ENCODE measurements at regions not wholly inside any gene's neighbourhood (a gene's known extent, or its start where the extent isn't known, plus 50 kb on each side); places are given as distances from the start of the nearest gene placed in this dataset.

DNA sequence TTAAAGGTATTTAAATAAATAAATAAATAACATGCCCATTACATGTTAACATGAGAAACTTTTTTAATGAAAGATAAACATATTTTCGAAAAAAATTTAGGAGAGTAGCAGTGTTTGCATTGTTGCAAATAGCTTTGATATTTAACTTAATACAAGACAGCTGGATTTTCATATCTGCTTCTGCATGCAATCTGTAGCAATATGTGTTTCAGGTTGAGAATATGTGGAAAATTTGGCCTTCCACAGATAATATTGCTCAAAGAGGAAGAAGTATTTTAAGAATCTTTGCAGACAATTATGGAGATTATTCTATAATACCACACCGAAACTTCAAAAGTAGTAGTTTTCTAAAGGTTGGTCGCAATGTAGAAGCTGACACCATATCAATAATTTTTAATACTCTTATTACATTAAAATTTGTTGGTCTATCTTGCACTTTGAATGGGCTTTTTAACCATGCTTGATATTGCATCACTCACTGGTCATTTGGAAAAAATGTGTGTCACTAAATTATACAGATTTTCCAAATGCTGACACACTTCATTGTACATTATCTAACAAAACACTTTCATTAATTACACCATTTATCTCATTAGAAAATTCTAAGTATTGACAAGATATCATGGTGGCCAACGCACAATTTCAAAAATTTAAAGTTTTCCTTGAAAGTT lies 229.8 kb upstream of the HDAC9 start:
- no peak for DNase-seq (ENCODE audit: low read depth)
- no peak for TF ChIP-seq CTCF (conservative IDR thresholded peaks at IDR 0.05; ENCODE audit: control insufficient read depth, insufficient read depth, low read depth, low read length)
- H3K4me3 ChIP-seq (ENCODE audit: control insufficient read depth, low read depth, low read length): no peak overlapping the region

DNA sequence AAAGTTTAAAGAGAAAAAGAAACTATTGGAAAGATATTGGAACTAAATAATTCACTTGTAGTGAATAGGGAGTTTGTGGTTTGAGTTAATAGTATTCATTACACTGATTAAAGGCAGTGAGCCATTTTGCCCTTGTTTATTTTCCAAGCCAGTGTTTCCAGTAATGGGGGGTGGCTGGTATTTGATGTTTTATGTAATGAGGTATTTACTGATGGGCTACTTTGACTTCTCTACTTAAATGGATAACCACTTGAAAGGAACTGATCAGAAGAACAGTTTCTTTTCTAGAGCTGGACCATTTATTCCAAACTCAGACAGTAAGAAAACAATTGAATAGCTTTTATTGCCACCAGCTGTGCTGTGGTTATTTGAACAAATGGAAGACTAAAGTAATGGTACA lies 227.0 kb upstream of the HDAC9 start:
- TF ChIP-seq CTCF (conservative IDR thresholded peaks at IDR 0.05; ENCODE audit: control insufficient read depth, insufficient read depth, low read depth, low read length): no peak
- H3K4me3 ChIP-seq (ENCODE audit: control insufficient read depth, low read depth, low read length): no peak overlapping the region
- no peak for DNase-seq (ENCODE audit: low read depth)

DNA sequence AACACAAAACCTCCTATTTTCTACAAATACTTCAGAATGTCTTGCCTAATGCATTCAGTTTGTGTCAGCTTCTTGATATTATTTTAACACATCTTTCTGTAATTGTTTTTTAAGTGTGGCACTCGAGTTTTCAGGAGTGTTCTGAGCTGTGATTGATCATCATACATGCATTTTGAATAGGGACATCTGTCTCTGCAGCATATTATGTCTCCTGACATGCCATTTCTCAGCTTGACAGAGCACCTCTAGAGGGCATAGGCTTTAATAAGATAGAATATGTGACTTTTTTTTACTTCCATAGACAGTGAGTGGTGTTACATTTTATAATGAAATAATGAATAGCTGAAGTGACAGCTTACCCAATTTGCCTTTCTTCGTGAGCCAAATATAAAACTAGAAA lies 219.2 kb upstream of the HDAC9 start:
- TF ChIP-seq CTCF (conservative IDR thresholded peaks at IDR 0.05; ENCODE audit: control insufficient read depth, insufficient read depth, low read depth, low read length): no peak
- H3K4me3 ChIP-seq (ENCODE audit: control insufficient read depth, low read depth, low read length): no peak overlapping the region
- no peak for DNase-seq (ENCODE audit: low read depth)

GRCh38 chr7:18278316-18278715 lies 217.2 kb upstream of the HDAC9 start:
- TF ChIP-seq CTCF (conservative IDR thresholded peaks at IDR 0.05; ENCODE audit: control insufficient read depth, insufficient read depth, low read depth, low read length): no peak
- DNase-seq (ENCODE audit: low read depth): no peak
- H3K4me3 ChIP-seq (ENCODE audit: control insufficient read depth, low read depth, low read length): no peak overlapping the region

- DNase-seq (ENCODE audit: low read depth): no peak
- TF ChIP-seq CTCF (conservative IDR thresholded peaks at IDR 0.05; ENCODE audit: control insufficient read depth, insufficient read depth, low read depth, low read length): no peak
- H3K4me3 ChIP-seq (ENCODE audit: control insufficient read depth, low read depth, low read length): no peak overlapping the region
Measured at GRCh38 chr7:18283045-18283444, 212.5 kb upstream of the HDAC9 start.

DNA sequence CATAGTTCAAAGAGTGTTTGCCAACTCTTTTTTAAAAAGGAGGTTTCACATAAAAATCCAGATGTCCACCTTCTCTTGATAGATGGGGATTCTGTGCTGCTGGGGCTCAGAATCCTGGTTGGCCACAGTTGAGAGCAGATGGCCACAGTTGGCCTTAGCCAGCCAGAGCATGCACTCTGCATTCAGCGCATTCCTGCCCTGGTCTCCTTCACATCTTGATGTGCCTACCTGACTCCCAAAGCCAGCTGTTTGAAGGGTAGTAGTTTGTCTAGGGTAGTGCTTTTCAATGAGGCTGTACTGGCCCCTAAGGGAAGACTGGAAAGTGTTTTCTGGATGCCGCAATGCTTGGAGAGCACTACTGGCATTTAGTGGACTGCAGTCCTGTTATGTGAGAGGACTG lies 208.1 kb upstream of the HDAC9 start:
- TF ChIP-seq CTCF (conservative IDR thresholded peaks at IDR 0.05; ENCODE audit: control insufficient read depth, insufficient read depth, low read depth, low read length): no peak
- DNase-seq (ENCODE audit: low read depth): no peak
- H3K4me3 ChIP-seq (ENCODE audit: control insufficient read depth, low read depth, low read length): no peak overlapping the region

All from fibroblast of mammary gland (primary cell).